A549 (cell line): ENCODE measurements at regions not wholly inside any gene's neighbourhood (a gene's known extent, or its start where the extent isn't known, plus 50 kb on each side); places are given as distances from the start of the nearest gene placed in this dataset.

Experiments
- ATAC-seq, 2 experiments: fragments of 200-7000 bp in 1 of 2; fragments of >200 bp in 1 of 2; cut with Nextera tagmentation in 1 of 2; cut with Tn5 transposase in 1 of 2; 3 replicates each; pipeline versions ENCODE4 v1.8.0 to v1.9.1; 2018 to 2020; ENCODE audit warnings: mild to moderate bottlenecking in 1 of 2, moderate library complexity in 1 of 2
- CTCF ChIA-PET: fragments of 300-600 bp; sonication (Branson Sonifier 250); formaldehyde crosslinking; extraction: SDS; loops from one replicate; lab custom pipeline; 2021; ENCODE audit warnings: antibody characterized with exemption, inconsistent platforms; lab: Yijun Ruan, JAX
- POLR2A ChIA-PET: fragments of 350-600 bp; formaldehyde crosslinking; extraction: SDS; loops from one replicate; lab custom pipeline; 2021; ENCODE audit warnings: antibody characterized with exemption, inconsistent platforms; lab: Yijun Ruan, JAX
- DNase-seq, 2 experiments: peaks; one replicate each; pipeline versions ENCODE4 v3.0.0 to v3.0.0-alpha.2; 2011 to 2016; ENCODE audit warnings: low read depth in 1 of 2, low spot score in 1 of 2
- FAIRE-seq: peaks from 2 replicates; lab custom pipeline; 2011; peaks lifted over from hg19 to GRCh38; lab: Jason Lieb, UNC
- H3K27ac ChIP-seq, 2 experiments: fragments of >200 bp; sonication (Bioruptor Twin); formaldehyde crosslinking; 3 replicates each; pipeline ENCODE4 v1.5.1; 2016 to 2017
- H3K4me1 ChIP-seq: fragments of >200 bp; sonication (Bioruptor Twin); formaldehyde crosslinking; 3 replicates; pipeline ENCODE4 v1.6.1; 2016
- H3K4me2 ChIP-seq: fragments of >200 bp; sonication (Bioruptor Twin); formaldehyde crosslinking; 3 replicates; pipeline ENCODE4 v1.6.1; 2016
- H3K4me3 ChIP-seq: fragments of >200 bp; sonication (Bioruptor Twin); formaldehyde crosslinking; 3 replicates; pipeline ENCODE4 v1.5.1; 2016
- H3K9me3 ChIP-seq: fragments of >200 bp; sonication (Bioruptor Twin); formaldehyde crosslinking; 3 replicates; pipeline ENCODE4 v1.6.1; 2016
- BHLHE40 ChIP-seq: IDR thresholded peaks from 2 replicates; pipeline ENCODE4 v1.6.1; 2012; ENCODE audit warnings: low read depth, low read length, inconsistent platforms
- CBX2 ChIP-seq: fragments of 200-600 bp; sonication (generic); IDR thresholded peaks from 2 replicates; pipeline ENCODE4 v1.6.1; 2016; ENCODE audit warnings: low read depth, mild to moderate bottlenecking, borderline replicate concordance
- CBX8 ChIP-seq: fragments of 200-600 bp; sonication (generic); IDR thresholded peaks from 2 replicates; pipeline ENCODE4 v1.6.1; 2016
- EHF ChIP-seq: fragments of 250-450 bp; sonication (Bioruptor Pico); IDR thresholded peaks from 2 replicates; pipeline ENCODE4 v1.5.0; 2020; ENCODE audit warnings: mild to moderate bottlenecking
- ESRRA ChIP-seq: fragments of 150-350 bp; IDR thresholded peaks from 2 replicates; pipeline ENCODE4 v1.6.1; 2014; ENCODE audit warnings: mild to moderate bottlenecking, low read length, borderline replicate concordance
- FOXS1 ChIP-seq: fragments of 250-450 bp; sonication (Bioruptor Pico); IDR thresholded peaks from 2 replicates; pipeline ENCODE4 v1.5.0; 2020; ENCODE audit warnings: mild to moderate bottlenecking, moderate library complexity
- HDAC2 ChIP-seq: fragments of 200-600 bp; sonication (generic); IDR thresholded peaks from 2 replicates; pipeline ENCODE4 v1.6.1; 2016
- HOXA7 ChIP-seq: fragments of 250-450 bp; sonication (Bioruptor Pico); IDR thresholded peaks from 2 replicates; pipeline ENCODE4 v1.5.0; 2020; ENCODE audit warnings: mild to moderate bottlenecking, moderate library complexity
- HOXB13 ChIP-seq: fragments of 250-450 bp; sonication (Bioruptor Pico); IDR thresholded peaks from 2 replicates; pipeline ENCODE4 v1.5.0; 2020; ENCODE audit warnings: low read depth, mild to moderate bottlenecking, moderate library complexity
- HOXB5 ChIP-seq: fragments of 250-450 bp; sonication (Bioruptor Pico); IDR thresholded peaks from 2 replicates; pipeline ENCODE4 v1.5.0; 2020; ENCODE audit warnings: mild to moderate bottlenecking, moderate library complexity
- JUNB ChIP-seq: fragments of >200 bp; sonication (Bioruptor Twin); formaldehyde crosslinking; IDR thresholded peaks from 2 replicates; pipeline ENCODE4 v1.6.1; 2016
- KDM5A ChIP-seq: fragments of 200-600 bp; sonication (generic); IDR thresholded peaks from 2 replicates; pipeline ENCODE4 v1.6.1; 2016; ENCODE audit warnings: antibody characterized with exemption, mild to moderate bottlenecking
- MAFK ChIP-seq: fragments of 450-650 bp; IDR thresholded peaks from 2 replicates; pipeline ENCODE4 v1.6.1; 2014; ENCODE audit not compliant: partially characterized antibody
- NFE2L2 ChIP-seq: fragments of 150-350 bp; conservative IDR thresholded peaks from 2 replicates; pipeline ENCODE4 v1.6.1; 2014; ENCODE audit warnings: low read length
- NR3C1 ChIP-seq: fragments of >200 bp; sonication (Bioruptor Twin); formaldehyde crosslinking; IDR thresholded peaks from 3 replicates; pipeline ENCODE4 v1.6.1; 2017
- PHF8 ChIP-seq: fragments of 200-600 bp; sonication (generic); IDR thresholded peaks from 2 replicates; pipeline ENCODE4 v1.6.1; 2016; ENCODE audit warnings: low read depth, mild to moderate bottlenecking, antibody characterized with exemption, moderate library complexity, borderline replicate concordance
- POLR2A ChIP-seq: IDR thresholded peaks from 2 replicates; pipeline ENCODE4 v1.6.1; 2012; ENCODE audit warnings: mild to moderate bottlenecking, low read length
- RAD21 ChIP-seq, 2 experiments: fragments of >200 bp in 1 of 2; sonication (Bioruptor Twin) in 1 of 2; formaldehyde crosslinking in 1 of 2; IDR thresholded peaks in 1 of 2; conservative IDR thresholded peaks in 1 of 2; 2 replicates in 1 of 2; 3 replicates in 1 of 2; pipeline ENCODE4 v1.6.1; 2012 to 2018; ENCODE audit warnings: inconsistent platforms in 1 of 2
- RARB ChIP-seq: fragments of 250-450 bp; sonication (Bioruptor Pico); IDR thresholded peaks from 2 replicates; pipeline ENCODE4 v1.8.0; 2021; ENCODE audit warnings: mild to moderate bottlenecking, moderate library complexity
- RFX5 ChIP-seq: fragments of 450-650 bp; IDR thresholded peaks from 2 replicates; pipeline ENCODE4 v1.7.1; 2014; ENCODE audit warnings: antibody characterized with exemption, mild to moderate bottlenecking, moderate library complexity
- TFCP2L1 ChIP-seq: fragments of 250-450 bp; sonication (Bioruptor Pico); IDR thresholded peaks from 2 replicates; pipeline ENCODE4 v1.5.0; 2021; ENCODE audit warnings: mild to moderate bottlenecking
- ZC3H11A ChIP-seq: fragments of 450-650 bp; IDR thresholded peaks from 2 replicates; pipeline ENCODE4 v1.6.1; 2014; ENCODE audit warnings: antibody characterized with exemption, mild to moderate bottlenecking
- ZFP36 ChIP-seq: fragments of 450-650 bp; IDR thresholded peaks from 2 replicates; pipeline ENCODE4 v1.6.1; 2014; ENCODE audit warnings: borderline replicate concordance; ENCODE audit not compliant: partially characterized antibody
- WGBS: methylation state at CpG from one replicate; pipeline ENCODE4 v1.1.6; 2017; ENCODE audit errors: missing lambda C conversion rate; 5-methylcytosine and 5-hydroxymethylcytosine counted together
- TF ChIP-seq, protein P1 (sequence below): fragments of >200 bp; sonication (Bioruptor Twin); formaldehyde crosslinking; IDR thresholded peaks from 3 replicates; pipeline ENCODE4 v1.6.1; 2016
- TF ChIP-seq, protein P2 (sequence below): IDR thresholded peaks from 2 replicates; pipeline ENCODE4 v1.6.1; 2012
- TF ChIP-seq, protein P3 (sequence below): fragments of >200 bp; sonication (Bioruptor Twin); formaldehyde crosslinking; IDR thresholded peaks from 2 replicates; pipeline ENCODE4 v1.6.1; 2016
- TF ChIP-seq, protein P4 (sequence below): fragments of 150-350 bp; IDR thresholded peaks from 2 replicates; pipeline ENCODE4 v1.6.1; 2014; ENCODE audit warnings: low read depth, mild to moderate bottlenecking, low read length

DNA sequence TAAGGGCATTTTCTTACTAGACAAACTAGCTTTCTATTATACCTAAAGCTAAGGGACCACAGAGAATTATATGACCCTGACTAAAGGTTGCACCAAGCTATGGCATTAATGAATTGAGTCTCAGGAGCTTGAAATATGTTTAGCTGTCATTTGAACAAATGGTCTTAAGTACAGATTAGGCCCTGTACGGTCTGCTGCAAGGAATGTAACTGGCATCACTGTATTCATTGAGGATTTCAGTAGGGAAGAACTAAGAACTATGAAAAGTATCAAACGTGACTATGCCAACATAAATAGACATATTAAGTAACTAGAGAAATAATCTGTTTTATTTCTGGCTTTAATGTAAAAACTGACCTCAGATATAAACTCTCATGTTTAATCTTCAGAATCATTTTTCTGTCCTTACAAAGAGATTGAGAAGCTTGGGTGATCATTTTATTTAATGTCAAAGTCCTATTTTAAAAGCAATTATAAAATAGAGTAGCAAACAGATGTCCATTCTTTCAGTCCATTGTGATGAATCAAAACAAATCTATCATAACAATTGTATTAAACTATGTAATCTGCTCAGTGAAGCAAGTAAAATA is 845.9 kb downstream of the MAT2B start:
- Histone ChIP-seq H3K4me2 (no peak overlapping the region), H3K4me1 (no peaks in the 10 kb centered on the region)
- FAIRE-seq (no peak), ATAC-seq (no peak)
- TF ChIP-seq, protein P1, sequence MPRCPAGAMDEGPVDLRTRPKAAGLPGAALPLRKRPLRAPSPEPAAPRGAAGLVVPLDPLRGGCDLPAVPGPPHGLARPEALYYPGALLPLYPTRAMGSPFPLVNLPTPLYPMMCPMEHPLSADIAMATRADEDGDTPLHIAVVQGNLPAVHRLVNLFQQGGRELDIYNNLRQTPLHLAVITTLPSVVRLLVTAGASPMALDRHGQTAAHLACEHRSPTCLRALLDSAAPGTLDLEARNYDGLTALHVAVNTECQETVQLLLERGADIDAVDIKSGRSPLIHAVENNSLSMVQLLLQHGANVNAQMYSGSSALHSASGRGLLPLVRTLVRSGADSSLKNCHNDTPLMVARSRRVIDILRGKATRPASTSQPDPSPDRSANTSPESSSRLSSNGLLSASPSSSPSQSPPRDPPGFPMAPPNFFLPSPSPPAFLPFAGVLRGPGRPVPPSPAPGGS = no peak
- TF ChIP-seq PHF8 (no peak), MAFK (no peak), ZFP36 (no peak), RARB (CRISPR knock-in tag) (no peak), RFX5 (no peak), KDM5A (no peak), ZC3H11A (no peak), HOXB13 (no peak), CBX8 (no peak), NFE2L2 (no peak), TFCP2L1 (CRISPR knock-in tag) (no peak), JUNB (no peak), NR3C1 (no peak), BHLHE40 (no peak), ESRRA (no peak)
- TF ChIP-seq, protein P2, sequence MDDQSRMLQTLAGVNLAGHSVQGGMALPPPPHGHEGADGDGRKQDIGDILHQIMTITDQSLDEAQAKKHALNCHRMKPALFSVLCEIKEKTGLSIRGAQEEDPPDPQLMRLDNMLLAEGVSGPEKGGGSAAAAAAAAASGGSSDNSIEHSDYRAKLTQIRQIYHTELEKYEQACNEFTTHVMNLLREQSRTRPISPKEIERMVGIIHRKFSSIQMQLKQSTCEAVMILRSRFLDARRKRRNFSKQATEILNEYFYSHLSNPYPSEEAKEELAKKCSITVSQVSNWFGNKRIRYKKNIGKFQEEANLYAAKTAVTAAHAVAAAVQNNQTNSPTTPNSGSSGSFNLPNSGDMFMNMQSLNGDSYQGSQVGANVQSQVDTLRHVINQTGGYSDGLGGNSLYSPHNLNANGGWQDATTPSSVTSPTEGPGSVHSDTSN = no peak
- TF ChIP-seq, protein P3, sequence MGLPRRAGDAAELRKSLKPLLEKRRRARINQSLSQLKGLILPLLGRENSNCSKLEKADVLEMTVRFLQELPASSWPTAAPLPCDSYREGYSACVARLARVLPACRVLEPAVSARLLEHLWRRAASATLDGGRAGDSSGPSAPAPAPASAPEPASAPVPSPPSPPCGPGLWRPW = no peak
- TF ChIP-seq, protein P4, sequence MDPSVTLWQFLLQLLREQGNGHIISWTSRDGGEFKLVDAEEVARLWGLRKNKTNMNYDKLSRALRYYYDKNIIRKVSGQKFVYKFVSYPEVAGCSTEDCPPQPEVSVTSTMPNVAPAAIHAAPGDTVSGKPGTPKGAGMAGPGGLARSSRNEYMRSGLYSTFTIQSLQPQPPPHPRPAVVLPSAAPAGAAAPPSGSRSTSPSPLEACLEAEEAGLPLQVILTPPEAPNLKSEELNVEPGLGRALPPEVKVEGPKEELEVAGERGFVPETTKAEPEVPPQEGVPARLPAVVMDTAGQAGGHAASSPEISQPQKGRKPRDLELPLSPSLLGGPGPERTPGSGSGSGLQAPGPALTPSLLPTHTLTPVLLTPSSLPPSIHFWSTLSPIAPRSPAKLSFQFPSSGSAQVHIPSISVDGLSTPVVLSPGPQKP = no peak
- TF ChIP-seq, all 56 proteins: peak for 0
- ChIA-PET CTCF (no interaction called here), POLR2A (no interaction called here)
- Histone ChIP-seq H3K9me3 (no peaks in the 10 kb centered on the region), H3K27ac (no peak overlapping the region), H3K4me3 (no peak overlapping the region)
- 3% methylated on average over 2 of the region's 2 CpGs for WGBS
- no peak for DNase-seq

DNA sequence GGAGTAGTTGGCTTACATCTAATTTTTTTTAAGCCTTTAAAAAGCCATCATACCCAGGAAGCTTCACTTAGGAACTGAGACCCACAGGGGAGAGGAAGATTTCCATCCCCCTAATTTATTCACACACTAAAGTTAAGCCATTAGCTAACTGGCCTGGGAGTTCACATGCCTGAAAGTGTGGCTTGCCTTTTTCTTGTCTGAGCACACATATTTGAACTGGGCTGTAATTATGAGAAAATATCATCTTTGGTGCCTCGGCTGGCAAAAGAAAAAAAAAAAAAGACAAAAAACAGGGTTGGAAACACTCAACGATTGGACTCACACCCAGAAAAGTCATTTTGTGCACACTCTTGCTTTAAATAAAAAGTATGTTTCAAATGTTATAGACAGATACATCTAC is 847.3 kb downstream of the MAT2B start:
- no peak overlapping the region for H3K4me3 ChIP-seq
- no peak for TF ChIP-seq FOXS1
- TF ChIP-seq HOXA7 = no peak
- no peak for TF ChIP-seq KDM5A
- no peak for TF ChIP-seq ZFP36
- no peak for TF ChIP-seq CBX8
- no peak for TF ChIP-seq ESRRA
- TF ChIP-seq TFCP2L1 (CRISPR knock-in tag) = no peak
- TF ChIP-seq CBX2 = no peak
- no peak for TF ChIP-seq RAD21 (conservative IDR thresholded peaks at IDR 0.05 in 1 of 2, IDR thresholded peaks at IDR 0.05 in 1 of 2)
- TF ChIP-seq, protein P2 = no peak
- no peak for TF ChIP-seq EHF (CRISPR knock-in tag)
- TF ChIP-seq HOXB5 = no peak
- TF ChIP-seq HDAC2 = no peak
- TF ChIP-seq, protein P1 = no peak
- TF ChIP-seq, protein P4 = no peak
- TF ChIP-seq POLR2A = no peak
- TF ChIP-seq RARB (CRISPR knock-in tag) = no peak
- TF ChIP-seq, all 56 proteins: peak for 0
- ATAC-seq = no peak
- no peak for DNase-seq
- H3K27ac ChIP-seq = no peak overlapping the region
- no peak for FAIRE-seq
- H3K9me3 ChIP-seq = no peaks in the 10 kb centered on the region
- no peak overlapping the region for H3K4me2 ChIP-seq
- 2% methylated on average over 2 of the region's 2 CpGs for WGBS
- H3K4me1 ChIP-seq = no peaks in the 10 kb centered on the region
- ChIA-PET POLR2A (no interaction called here), CTCF (no interaction called here)
